ENCODE measurements at regions not wholly inside any gene's neighbourhood (a gene's known extent, or its start where the extent isn't known, plus 50 kb on each side); places are given as distances from the start of the nearest gene placed in this dataset.

DNA sequence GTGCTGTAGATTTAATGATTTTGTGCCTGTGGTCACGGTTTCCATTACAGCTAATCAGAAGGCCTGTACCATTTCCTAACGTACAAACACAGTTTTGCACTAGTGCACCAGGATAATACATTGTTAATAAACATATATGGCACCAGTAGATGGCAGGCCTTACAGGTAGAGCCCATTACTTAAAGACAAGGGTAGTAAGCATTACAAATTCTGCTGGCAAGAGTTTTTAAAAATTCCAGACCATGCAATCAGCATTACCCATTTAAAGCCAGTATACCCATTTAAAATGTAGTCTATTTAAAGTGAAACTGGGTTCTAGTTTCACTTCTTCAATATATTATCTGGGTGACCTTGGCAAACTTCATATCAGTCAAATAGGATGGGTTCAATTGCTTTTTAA, 224.2 kb downstream of the NUP35 start:
- TF ChIP-seq, protein P1, sequence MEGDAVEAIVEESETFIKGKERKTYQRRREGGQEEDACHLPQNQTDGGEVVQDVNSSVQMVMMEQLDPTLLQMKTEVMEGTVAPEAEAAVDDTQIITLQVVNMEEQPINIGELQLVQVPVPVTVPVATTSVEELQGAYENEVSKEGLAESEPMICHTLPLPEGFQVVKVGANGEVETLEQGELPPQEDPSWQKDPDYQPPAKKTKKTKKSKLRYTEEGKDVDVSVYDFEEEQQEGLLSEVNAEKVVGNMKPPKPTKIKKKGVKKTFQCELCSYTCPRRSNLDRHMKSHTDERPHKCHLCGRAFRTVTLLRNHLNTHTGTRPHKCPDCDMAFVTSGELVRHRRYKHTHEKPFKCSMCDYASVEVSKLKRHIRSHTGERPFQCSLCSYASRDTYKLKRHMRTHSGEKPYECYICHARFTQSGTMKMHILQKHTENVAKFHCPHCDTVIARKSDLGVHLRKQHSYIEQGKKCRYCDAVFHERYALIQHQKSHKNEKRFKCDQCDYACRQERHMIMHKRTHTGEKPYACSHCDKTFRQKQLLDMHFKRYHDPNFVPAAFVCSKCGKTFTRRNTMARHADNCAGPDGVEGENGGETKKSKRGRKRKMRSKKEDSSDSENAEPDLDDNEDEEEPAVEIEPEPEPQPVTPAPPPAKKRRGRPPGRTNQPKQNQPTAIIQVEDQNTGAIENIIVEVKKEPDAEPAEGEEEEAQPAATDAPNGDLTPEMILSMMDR (IDR thresholded peaks at IDR 0.05 in 2 of 3, conservative IDR thresholded peaks at IDR 0.05 in 1 of 3; ENCODE audit: borderline replicate concordance in 1 of 3, insufficient read depth in 1 of 3, low read depth in 2 of 3, low read length in 2 of 3) = no peak
- TF ChIP-seq EZH2 (IDR thresholded peaks at IDR 0.05) = no peak
